A549 (cell line): ENCODE measurements at regions not wholly inside any gene's neighbourhood (a gene's known extent, or its start where the extent isn't known, plus 50 kb on each side); places are given as distances from the start of the nearest gene placed in this dataset.
"Not testable (repeated sequence)": the region's sequence is repeated elsewhere in the genome, so short reads cannot be mapped to it uniquely, and the experiment has no call there.

Experiments used
- ATAC-seq, 2 experiments: fragments of 200-7000 bp in 1 of 2; fragments of >200 bp in 1 of 2; cut with Nextera tagmentation in 1 of 2; cut with Tn5 transposase in 1 of 2; 3 replicates each; pipeline versions ENCODE4 v1.8.0 to v1.9.1; 2018 to 2020; ENCODE audit warnings: mild to moderate bottlenecking in 1 of 2, moderate library complexity in 1 of 2
- CTCF ChIA-PET: fragments of 300-600 bp; sonication (Branson Sonifier 250); formaldehyde crosslinking; extraction: SDS; loops from one replicate; lab custom pipeline; 2021; ENCODE audit warnings: antibody characterized with exemption, inconsistent platforms; lab: Yijun Ruan, JAX
- POLR2A ChIA-PET: fragments of 350-600 bp; formaldehyde crosslinking; extraction: SDS; loops from one replicate; lab custom pipeline; 2021; ENCODE audit warnings: antibody characterized with exemption, inconsistent platforms; lab: Yijun Ruan, JAX
- DNase-seq, 2 experiments: peaks; one replicate each; pipeline versions ENCODE4 v3.0.0 to v3.0.0-alpha.2; 2011 to 2016; ENCODE audit warnings: low read depth in 1 of 2, low spot score in 1 of 2
- FAIRE-seq: peaks from 2 replicates; lab custom pipeline; 2011; peaks lifted over from hg19 to GRCh38; lab: Jason Lieb, UNC
- H3K27ac ChIP-seq, 2 experiments: fragments of >200 bp; sonication (Bioruptor Twin); formaldehyde crosslinking; 3 replicates each; pipeline ENCODE4 v1.5.1; 2016 to 2017
- H3K4me1 ChIP-seq: fragments of >200 bp; sonication (Bioruptor Twin); formaldehyde crosslinking; 3 replicates; pipeline ENCODE4 v1.6.1; 2016
- H3K4me2 ChIP-seq: fragments of >200 bp; sonication (Bioruptor Twin); formaldehyde crosslinking; 3 replicates; pipeline ENCODE4 v1.6.1; 2016
- H3K4me3 ChIP-seq: fragments of >200 bp; sonication (Bioruptor Twin); formaldehyde crosslinking; 3 replicates; pipeline ENCODE4 v1.5.1; 2016
- H3K9me3 ChIP-seq: fragments of >200 bp; sonication (Bioruptor Twin); formaldehyde crosslinking; 3 replicates; pipeline ENCODE4 v1.6.1; 2016
- BCL3 ChIP-seq: fragments of >200 bp; sonication (Bioruptor Twin); formaldehyde crosslinking; IDR thresholded peaks from 3 replicates; pipeline ENCODE4 v1.6.1; 2016
- BHLHE40 ChIP-seq: IDR thresholded peaks from 2 replicates; pipeline ENCODE4 v1.6.1; 2012; ENCODE audit warnings: low read depth, low read length, inconsistent platforms
- CBX2 ChIP-seq: fragments of 200-600 bp; sonication (generic); IDR thresholded peaks from 2 replicates; pipeline ENCODE4 v1.6.1; 2016; ENCODE audit warnings: low read depth, mild to moderate bottlenecking, borderline replicate concordance
- CHD2 ChIP-seq: fragments of 150-350 bp; IDR thresholded peaks from 2 replicates; pipeline ENCODE4 v1.6.1; 2014; ENCODE audit warnings: low read length; ENCODE audit not compliant: partially characterized antibody
- EHF ChIP-seq: fragments of 250-450 bp; sonication (Bioruptor Pico); IDR thresholded peaks from 2 replicates; pipeline ENCODE4 v1.5.0; 2020; ENCODE audit warnings: mild to moderate bottlenecking
- EHMT2 ChIP-seq: fragments of 200-600 bp; sonication (generic); IDR thresholded peaks from 2 replicates; pipeline ENCODE4 v1.6.1; 2016; ENCODE audit warnings: antibody characterized with exemption, low read depth, mild to moderate bottlenecking, moderate library complexity
- ESRRA ChIP-seq: fragments of 150-350 bp; IDR thresholded peaks from 2 replicates; pipeline ENCODE4 v1.6.1; 2014; ENCODE audit warnings: mild to moderate bottlenecking, low read length, borderline replicate concordance
- HOXA7 ChIP-seq: fragments of 250-450 bp; sonication (Bioruptor Pico); IDR thresholded peaks from 2 replicates; pipeline ENCODE4 v1.5.0; 2020; ENCODE audit warnings: mild to moderate bottlenecking, moderate library complexity
- JUN ChIP-seq, 2 experiments: fragments of >200 bp; sonication (Bioruptor Twin); formaldehyde crosslinking; IDR thresholded peaks; 2 replicates in 1 of 2; 3 replicates in 1 of 2; pipeline ENCODE4 v1.6.1; 2016 to 2017
- JUNB ChIP-seq: fragments of >200 bp; sonication (Bioruptor Twin); formaldehyde crosslinking; IDR thresholded peaks from 2 replicates; pipeline ENCODE4 v1.6.1; 2016
- MAZ ChIP-seq: fragments of 150-350 bp; IDR thresholded peaks from 2 replicates; pipeline ENCODE4 v1.6.1; 2014; ENCODE audit warnings: antibody characterized with exemption, low read depth, low read length, borderline replicate concordance
- MYC ChIP-seq: IDR thresholded peaks from 2 replicates; pipeline ENCODE4 v1.6.1; 2012; ENCODE audit warnings: mild to moderate bottlenecking, inconsistent platforms, low read length, improper control_type of control experiment, borderline replicate concordance
- NPAS2 ChIP-seq: fragments of 250-450 bp; sonication (Bioruptor Pico); IDR thresholded peaks from 2 replicates; pipeline ENCODE4 v1.8.0; 2022; ENCODE audit warnings: mild to moderate bottlenecking, moderate library complexity, borderline replicate concordance
- PHF8 ChIP-seq: fragments of 200-600 bp; sonication (generic); IDR thresholded peaks from 2 replicates; pipeline ENCODE4 v1.6.1; 2016; ENCODE audit warnings: low read depth, mild to moderate bottlenecking, antibody characterized with exemption, moderate library complexity, borderline replicate concordance
- RCOR1 ChIP-seq: fragments of 150-350 bp; IDR thresholded peaks from 2 replicates; pipeline ENCODE4 v1.6.1; 2014; ENCODE audit warnings: antibody characterized with exemption, low read length, low read depth
- RNF2 ChIP-seq: fragments of 200-600 bp; sonication (generic); IDR thresholded peaks from 2 replicates; pipeline ENCODE4 v1.6.1; 2016; ENCODE audit warnings: low read depth, mild to moderate bottlenecking, antibody characterized with exemption, moderate library complexity, borderline replicate concordance
- SMC3 ChIP-seq: fragments of >200 bp; sonication (Bioruptor Twin); formaldehyde crosslinking; IDR thresholded peaks from 3 replicates; pipeline ENCODE4 v1.6.1; 2018; ENCODE audit warnings: inconsistent platforms
- TFCP2L1 ChIP-seq: fragments of 250-450 bp; sonication (Bioruptor Pico); IDR thresholded peaks from 2 replicates; pipeline ENCODE4 v1.5.0; 2021; ENCODE audit warnings: mild to moderate bottlenecking
- ZC3H11A ChIP-seq: fragments of 450-650 bp; IDR thresholded peaks from 2 replicates; pipeline ENCODE4 v1.6.1; 2014; ENCODE audit warnings: antibody characterized with exemption, mild to moderate bottlenecking
- ZNF302 ChIP-seq: fragments of 250-450 bp; sonication (Bioruptor Pico); IDR thresholded peaks from 2 replicates; pipeline ENCODE4 v1.9.0; 2021; ENCODE audit warnings: inconsistent platforms, mild to moderate bottlenecking, moderate library complexity
- WGBS: methylation state at CpG from one replicate; pipeline ENCODE4 v1.1.6; 2017; ENCODE audit errors: missing lambda C conversion rate; 5-methylcytosine and 5-hydroxymethylcytosine counted together
- TF ChIP-seq, protein P1 (sequence below): IDR thresholded peaks from 2 replicates; pipeline ENCODE4 v1.6.1; 2012; ENCODE audit warnings: low read depth, borderline replicate concordance
- TF ChIP-seq, protein P2 (sequence below): fragments of 250-450 bp; sonication (Bioruptor Pico); IDR thresholded peaks from 2 replicates; pipeline ENCODE4 v1.5.0; 2021; ENCODE audit warnings: mild to moderate bottlenecking, moderate library complexity, borderline replicate concordance
- TF ChIP-seq, protein P3 (sequence below): IDR thresholded peaks from 2 replicates; pipeline ENCODE4 v1.6.1; 2012
- TF ChIP-seq, protein P4 (sequence below): fragments of 200-600 bp; sonication (generic); IDR thresholded peaks from 2 replicates; pipeline ENCODE4 v1.6.1; 2016; ENCODE audit warnings: antibody characterized with exemption, mild to moderate bottlenecking, moderate library complexity
- TF ChIP-seq, protein P5 (sequence below): fragments of >200 bp; sonication (Bioruptor Twin); formaldehyde crosslinking; IDR thresholded peaks from 2 replicates; pipeline ENCODE4 v1.6.1; 2016

DNA sequence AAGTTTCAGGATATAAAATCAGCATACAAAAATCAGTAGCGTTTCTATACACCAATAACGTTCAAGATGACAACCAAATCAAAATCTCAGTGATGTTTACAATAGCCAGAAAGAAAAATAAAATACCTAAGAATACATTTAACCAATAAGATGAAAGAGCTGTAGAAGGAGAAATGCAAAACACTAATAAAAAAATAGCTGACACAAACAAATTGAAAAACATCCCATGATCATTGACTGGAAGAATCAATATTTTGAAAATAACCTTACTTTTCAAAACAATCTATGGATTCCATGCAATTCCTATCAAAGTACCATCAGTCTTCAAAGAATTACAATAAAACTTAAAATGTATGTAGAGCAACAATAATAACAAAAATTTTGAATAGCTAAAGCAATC is 1096.3 kb downstream of the FAT4 start:
- ChIA-PET CTCF (no interaction called here), POLR2A (no interaction called here)
- DNase-seq: no peak
- TF ChIP-seq CBX2: no peak
- no peak for TF ChIP-seq NPAS2 (CRISPR knock-in tag)
- TF ChIP-seq TFCP2L1 (CRISPR knock-in tag): no peak
- TF ChIP-seq BCL3: no peak
- TF ChIP-seq ZC3H11A: no peak
- no peak for TF ChIP-seq EHF
- TF ChIP-seq, protein P1, sequence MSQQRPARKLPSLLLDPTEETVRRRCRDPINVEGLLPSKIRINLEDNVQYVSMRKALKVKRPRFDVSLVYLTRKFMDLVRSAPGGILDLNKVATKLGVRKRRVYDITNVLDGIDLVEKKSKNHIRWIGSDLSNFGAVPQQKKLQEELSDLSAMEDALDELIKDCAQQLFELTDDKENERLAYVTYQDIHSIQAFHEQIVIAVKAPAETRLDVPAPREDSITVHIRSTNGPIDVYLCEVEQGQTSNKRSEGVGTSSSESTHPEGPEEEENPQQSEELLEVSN: no peak
- no peak for TF ChIP-seq PHF8
- no peak for TF ChIP-seq HOXA7 (CRISPR knock-in tag)
- no peak for TF ChIP-seq MYC
- no peak for TF ChIP-seq CHD2
- TF ChIP-seq JUN (IDR thresholded peaks at IDR 0.05): no peak
- no peak for TF ChIP-seq JUNB
- TF ChIP-seq SMC3: no peak
- TF ChIP-seq BHLHE40: no peak
- TF ChIP-seq ZNF302 (CRISPR knock-in tag): no peak
- no peak for TF ChIP-seq RNF2
- TF ChIP-seq RCOR1: no peak
- no peak for TF ChIP-seq ESRRA
- no peaks in the 10 kb centered on the region for H3K4me1 ChIP-seq
- no peak overlapping the region for H3K4me3 ChIP-seq
- 12% methylated on average over 2 of the region's 2 CpGs for WGBS
- ATAC-seq: no peak
- H3K9me3 ChIP-seq: no peaks in the 10 kb centered on the region
- H3K27ac ChIP-seq: no peak overlapping the region
- no peak for FAIRE-seq
- H3K4me2 ChIP-seq: no peak overlapping the region

DNA sequence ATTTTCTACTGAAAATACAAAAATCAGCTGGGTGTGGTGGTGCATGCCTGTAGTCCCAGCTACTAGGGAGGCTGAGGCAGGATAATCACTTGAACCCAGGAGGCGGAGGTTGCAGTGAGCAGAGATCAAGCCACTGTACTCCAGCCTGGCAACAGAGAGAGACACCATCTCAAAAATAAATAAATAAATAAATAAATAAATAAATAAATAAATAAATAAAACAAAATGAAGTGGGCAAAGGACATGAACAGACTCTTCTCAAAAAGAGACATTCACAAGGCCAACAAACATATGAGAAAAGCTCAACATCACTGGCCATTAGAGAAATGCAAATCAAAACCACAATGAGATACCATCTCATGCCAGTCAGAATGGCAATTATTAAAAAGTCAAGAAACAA is 1097.6 kb downstream of the FAT4 start:
- peak; percentile 58 for TF ChIP-seq ZC3H11A
- H3K4me2 ChIP-seq, ATAC-seq, H3K4me3 ChIP-seq, H3K9me3 ChIP-seq, FAIRE-seq, DNase-seq, POLR2A ChIA-PET, CTCF ChIA-PET, H3K4me1 ChIP-seq, H3K27ac ChIP-seq: not testable (repeated sequence)
- 57% methylated on average over 1 of the region's 1 CpG for WGBS

- ATAC-seq (no peak), DNase-seq (no peak), FAIRE-seq (no peak)
- no peaks in the 10 kb centered on the region for H3K4me1 ChIP-seq
- POLR2A ChIA-PET: no interaction called here
- CTCF ChIA-PET: interaction anchor here (0.6 kb wide), 1 partner anchor 90 kb away, joined by 3 read pairs; no protein-coding TSS in a partner anchor
- 63% methylated on average over 3 of the region's 3 CpGs for WGBS
- no peak overlapping the region for H3K27ac ChIP-seq
- H3K9me3 ChIP-seq: no peaks in the 10 kb centered on the region
- no peak overlapping the region for H3K4me2 ChIP-seq
- no peak overlapping the region for H3K4me3 ChIP-seq
- TF ChIP-seq, protein P2, sequence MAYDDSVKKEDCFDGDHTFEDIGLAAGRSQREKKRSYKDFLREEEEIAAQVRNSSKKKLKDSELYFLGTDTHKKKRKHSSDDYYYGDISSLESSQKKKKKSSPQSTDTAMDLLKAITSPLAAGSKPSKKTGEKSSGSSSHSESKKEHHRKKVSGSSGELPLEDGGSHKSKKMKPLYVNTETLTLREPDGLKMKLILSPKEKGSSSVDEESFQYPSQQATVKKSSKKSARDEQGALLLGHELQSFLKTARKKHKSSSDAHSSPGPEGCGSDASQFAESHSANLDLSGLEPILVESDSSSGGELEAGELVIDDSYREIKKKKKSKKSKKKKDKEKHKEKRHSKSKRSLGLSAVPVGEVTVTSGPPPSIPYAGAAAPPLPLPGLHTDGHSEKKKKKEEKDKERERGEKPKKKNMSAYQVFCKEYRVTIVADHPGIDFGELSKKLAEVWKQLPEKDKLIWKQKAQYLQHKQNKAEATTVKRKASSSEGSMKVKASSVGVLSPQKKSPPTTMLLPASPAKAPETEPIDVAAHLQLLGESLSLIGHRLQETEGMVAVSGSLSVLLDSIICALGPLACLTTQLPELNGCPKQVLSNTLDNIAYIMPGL (CRISPR knock-in tag): no peak
- TF ChIP-seq BHLHE40: no peak
- TF ChIP-seq MAZ: no peak
- TF ChIP-seq ZNF302 (CRISPR knock-in tag): no peak
- TF ChIP-seq JUN (IDR thresholded peaks at IDR 0.05): no peak
- TF ChIP-seq, protein P3, sequence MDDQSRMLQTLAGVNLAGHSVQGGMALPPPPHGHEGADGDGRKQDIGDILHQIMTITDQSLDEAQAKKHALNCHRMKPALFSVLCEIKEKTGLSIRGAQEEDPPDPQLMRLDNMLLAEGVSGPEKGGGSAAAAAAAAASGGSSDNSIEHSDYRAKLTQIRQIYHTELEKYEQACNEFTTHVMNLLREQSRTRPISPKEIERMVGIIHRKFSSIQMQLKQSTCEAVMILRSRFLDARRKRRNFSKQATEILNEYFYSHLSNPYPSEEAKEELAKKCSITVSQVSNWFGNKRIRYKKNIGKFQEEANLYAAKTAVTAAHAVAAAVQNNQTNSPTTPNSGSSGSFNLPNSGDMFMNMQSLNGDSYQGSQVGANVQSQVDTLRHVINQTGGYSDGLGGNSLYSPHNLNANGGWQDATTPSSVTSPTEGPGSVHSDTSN: no peak
- no peak for TF ChIP-seq SMC3
- TF ChIP-seq EHMT2: no peak
- TF ChIP-seq, protein P4, sequence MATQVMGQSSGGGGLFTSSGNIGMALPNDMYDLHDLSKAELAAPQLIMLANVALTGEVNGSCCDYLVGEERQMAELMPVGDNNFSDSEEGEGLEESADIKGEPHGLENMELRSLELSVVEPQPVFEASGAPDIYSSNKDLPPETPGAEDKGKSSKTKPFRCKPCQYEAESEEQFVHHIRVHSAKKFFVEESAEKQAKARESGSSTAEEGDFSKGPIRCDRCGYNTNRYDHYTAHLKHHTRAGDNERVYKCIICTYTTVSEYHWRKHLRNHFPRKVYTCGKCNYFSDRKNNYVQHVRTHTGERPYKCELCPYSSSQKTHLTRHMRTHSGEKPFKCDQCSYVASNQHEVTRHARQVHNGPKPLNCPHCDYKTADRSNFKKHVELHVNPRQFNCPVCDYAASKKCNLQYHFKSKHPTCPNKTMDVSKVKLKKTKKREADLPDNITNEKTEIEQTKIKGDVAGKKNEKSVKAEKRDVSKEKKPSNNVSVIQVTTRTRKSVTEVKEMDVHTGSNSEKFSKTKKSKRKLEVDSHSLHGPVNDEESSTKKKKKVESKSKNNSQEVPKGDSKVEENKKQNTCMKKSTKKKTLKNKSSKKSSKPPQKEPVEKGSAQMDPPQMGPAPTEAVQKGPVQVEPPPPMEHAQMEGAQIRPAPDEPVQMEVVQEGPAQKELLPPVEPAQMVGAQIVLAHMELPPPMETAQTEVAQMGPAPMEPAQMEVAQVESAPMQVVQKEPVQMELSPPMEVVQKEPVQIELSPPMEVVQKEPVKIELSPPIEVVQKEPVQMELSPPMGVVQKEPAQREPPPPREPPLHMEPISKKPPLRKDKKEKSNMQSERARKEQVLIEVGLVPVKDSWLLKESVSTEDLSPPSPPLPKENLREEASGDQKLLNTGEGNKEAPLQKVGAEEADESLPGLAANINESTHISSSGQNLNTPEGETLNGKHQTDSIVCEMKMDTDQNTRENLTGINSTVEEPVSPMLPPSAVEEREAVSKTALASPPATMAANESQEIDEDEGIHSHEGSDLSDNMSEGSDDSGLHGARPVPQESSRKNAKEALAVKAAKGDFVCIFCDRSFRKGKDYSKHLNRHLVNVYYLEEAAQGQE: no peak
- no peak for TF ChIP-seq PHF8
- TF ChIP-seq JUNB: no peak
- TF ChIP-seq, protein P5, sequence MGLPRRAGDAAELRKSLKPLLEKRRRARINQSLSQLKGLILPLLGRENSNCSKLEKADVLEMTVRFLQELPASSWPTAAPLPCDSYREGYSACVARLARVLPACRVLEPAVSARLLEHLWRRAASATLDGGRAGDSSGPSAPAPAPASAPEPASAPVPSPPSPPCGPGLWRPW: no peak
These were observed 1100.0 kb downstream of the FAT4 start for GRCh38 chr4:126414741-126415140.
